ENCODE measurements at regions not wholly inside any gene's neighbourhood (a gene's known extent, or its start where the extent isn't known, plus 50 kb on each side); places are given as distances from the start of the nearest gene placed in this dataset.

DNA sequence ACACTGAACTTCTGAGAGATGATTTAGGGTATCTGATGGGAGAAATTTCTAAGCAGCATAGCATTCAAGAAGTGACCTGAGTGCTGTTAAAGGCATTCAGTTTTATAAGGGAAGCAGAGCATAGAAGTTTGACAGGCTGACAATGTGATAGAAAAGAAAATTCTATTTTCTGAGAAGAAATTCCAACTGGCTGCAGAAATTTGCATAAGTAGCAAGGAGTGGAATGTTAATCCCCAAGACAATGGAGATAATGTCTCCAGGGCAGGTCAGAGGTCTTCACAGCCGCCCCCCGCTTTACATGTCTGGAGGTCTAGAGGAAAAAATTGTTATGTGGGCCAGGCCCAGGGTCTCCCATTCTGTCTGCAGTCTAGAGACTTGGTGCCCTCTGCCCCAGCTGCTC lies 1361.8 kb upstream of the EYS start:
- no peak for TF ChIP-seq EZH2 (optimal IDR thresholded peaks at IDR 0.05; ENCODE audit: low read depth, low read length)
- TF ChIP-seq, protein P1, sequence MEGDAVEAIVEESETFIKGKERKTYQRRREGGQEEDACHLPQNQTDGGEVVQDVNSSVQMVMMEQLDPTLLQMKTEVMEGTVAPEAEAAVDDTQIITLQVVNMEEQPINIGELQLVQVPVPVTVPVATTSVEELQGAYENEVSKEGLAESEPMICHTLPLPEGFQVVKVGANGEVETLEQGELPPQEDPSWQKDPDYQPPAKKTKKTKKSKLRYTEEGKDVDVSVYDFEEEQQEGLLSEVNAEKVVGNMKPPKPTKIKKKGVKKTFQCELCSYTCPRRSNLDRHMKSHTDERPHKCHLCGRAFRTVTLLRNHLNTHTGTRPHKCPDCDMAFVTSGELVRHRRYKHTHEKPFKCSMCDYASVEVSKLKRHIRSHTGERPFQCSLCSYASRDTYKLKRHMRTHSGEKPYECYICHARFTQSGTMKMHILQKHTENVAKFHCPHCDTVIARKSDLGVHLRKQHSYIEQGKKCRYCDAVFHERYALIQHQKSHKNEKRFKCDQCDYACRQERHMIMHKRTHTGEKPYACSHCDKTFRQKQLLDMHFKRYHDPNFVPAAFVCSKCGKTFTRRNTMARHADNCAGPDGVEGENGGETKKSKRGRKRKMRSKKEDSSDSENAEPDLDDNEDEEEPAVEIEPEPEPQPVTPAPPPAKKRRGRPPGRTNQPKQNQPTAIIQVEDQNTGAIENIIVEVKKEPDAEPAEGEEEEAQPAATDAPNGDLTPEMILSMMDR (IDR thresholded peaks at IDR 0.05; ENCODE audit: low read length) = no peak
